GM18951 (cell line): ENCODE measurements at regions not wholly inside any gene's neighbourhood (a gene's known extent, or its start where the extent isn't known, plus 50 kb on each side); places are given as distances from the start of the nearest gene placed in this dataset.

Experiments used
- POLR2A ChIP-seq: IDR thresholded peaks from 4 replicates; pipeline ENCODE4 v1.6.1; 2011; ENCODE audit warnings: mild to moderate bottlenecking; ENCODE audit not compliant: insufficient read length, insufficient read depth; ENCODE audit errors: extremely low read depth
- in situ Hi-C: fragments of 300-500 bp; cut with MboI; formaldehyde crosslinking; loops from one replicate; pipeline ENCODE4 v1.12.0; 2022; ENCODE audit warnings: low sequenced_read_pairs, mixed read lengths, inconsistent platforms; ENCODE audit not compliant: unreplicated experiment

- in situ Hi-C loops, result loop anchor here (25.0 kb wide), 1 partner anchor 170 kb away; no protein-coding TSS in a partner anchor
- no peak for TF ChIP-seq POLR2A
Observed at GRCh38 chr2:196291873-196292800, 120.8 kb upstream of the STK17B start.

DNA sequence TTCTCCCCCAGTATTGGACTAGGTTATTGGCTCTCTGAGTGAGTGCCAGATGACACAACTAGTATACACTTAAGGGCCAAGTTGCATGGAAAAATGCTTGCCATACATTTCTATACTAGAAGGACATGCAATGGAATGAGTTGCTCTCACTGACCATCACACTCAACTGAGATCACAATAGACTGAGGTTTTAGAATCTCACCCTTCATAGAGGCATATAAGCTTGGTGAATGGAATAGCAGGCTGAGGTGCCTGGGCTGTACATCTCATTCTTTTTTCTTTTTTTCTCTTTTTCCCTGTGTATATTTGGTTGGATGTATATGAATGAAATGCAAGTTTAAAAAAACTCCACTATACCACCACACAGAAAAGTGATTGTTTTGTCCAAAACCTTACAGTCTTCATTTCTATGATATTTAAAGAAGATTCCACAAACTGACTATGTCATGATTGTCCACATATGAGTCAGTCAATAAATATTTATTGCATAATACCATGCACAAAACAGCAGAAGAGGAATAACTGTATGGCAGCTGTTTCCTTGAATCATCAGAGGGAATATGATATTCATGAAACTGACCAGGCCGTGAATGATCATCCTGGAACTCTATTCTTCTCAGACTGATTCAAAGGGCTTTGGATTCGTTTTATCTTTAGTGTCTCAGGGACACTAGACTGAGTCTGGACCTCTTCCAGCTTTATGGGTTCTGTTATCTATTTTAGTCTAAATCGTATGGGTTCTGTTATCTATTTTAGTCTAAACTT, 122.6 kb upstream of the STK17B start:
- in situ Hi-C loops, result loop anchor here (25.0 kb wide), 1 partner anchor 168 kb away; no protein-coding TSS in a partner anchor
- TF ChIP-seq POLR2A, result no peak

DNA sequence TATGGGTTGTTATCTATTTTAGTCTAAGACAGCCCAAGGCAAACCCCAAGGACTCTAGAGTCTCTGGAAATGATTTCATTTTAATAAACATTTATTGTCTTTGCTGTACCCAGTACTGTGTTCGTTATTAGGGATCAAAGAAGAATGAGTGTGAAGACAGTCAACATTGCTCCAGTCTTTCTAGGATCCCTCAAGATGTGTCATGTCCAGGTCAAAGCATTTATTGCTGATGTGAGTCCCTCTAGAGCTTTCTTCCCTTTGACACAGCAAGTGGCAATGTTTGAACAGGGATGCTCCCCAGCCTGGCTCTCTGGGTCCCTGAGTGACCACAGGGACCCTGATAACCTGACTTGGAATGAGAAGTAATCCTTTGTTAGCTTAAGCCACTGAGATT, 123.1 kb upstream of the STK17B start:
- in situ Hi-C loops, result loop anchor here (25.0 kb wide), 1 partner anchor 168 kb away; no protein-coding TSS in a partner anchor
- no peak for TF ChIP-seq POLR2A

DNA sequence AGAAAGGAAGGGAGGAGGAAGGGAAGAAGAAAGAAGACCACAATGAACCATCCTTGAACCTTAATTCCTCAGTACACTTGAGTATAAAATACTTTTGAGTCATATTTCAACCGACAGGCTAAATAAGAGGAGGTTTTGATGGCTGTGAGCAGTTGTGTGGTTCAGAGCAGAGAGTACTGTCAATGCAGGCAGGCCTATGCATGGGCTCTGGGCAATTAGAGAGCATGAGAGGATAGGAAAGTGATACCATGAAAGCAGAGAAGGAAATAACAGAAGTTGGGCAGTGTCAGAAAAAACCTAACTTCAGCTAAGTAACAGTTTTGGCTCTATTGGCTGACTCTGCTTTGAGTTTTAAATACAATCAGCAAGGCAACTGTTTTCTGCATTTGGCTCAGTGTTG, 123.6 kb upstream of the STK17B start:
- in situ Hi-C loops, result loop anchor here (25.0 kb wide), 1 partner anchor 167 kb away; no protein-coding TSS in a partner anchor
- no peak for TF ChIP-seq POLR2A

DNA sequence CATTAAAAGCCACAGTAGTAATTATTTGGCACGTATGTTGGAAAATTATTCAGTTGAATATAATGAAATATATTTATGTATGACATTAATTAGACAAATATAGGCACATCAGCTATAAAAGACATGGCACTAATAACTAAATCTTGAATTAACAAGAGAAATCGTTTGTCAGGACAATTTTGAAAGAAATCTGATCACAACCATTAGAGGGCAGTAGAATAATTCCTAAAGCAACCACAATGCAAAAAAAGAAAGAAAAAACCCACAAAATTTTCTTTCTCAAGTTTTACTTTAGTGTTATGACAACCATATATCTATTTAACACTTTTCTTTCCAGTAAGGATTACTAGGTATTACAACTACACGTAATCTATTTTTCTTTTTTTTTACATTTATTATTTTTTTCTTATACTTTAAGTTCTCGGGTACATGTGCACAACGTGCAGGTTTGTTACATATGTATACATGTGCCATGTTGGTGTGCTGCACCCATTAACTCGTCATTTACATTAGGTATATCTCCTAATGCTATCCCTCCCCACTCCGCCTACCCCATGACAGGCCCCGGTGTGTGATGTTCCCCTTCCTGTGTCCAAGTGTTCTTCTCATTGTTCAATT, 126.8 kb upstream of the STK17B start:
- in situ Hi-C loops, result loop anchor here (25.0 kb wide), 1 partner anchor 164 kb away; no protein-coding TSS in a partner anchor

GRCh38 chr2:196307775-196308305, 136.5 kb upstream of the STK17B start:
- in situ Hi-C loops, result no loop called here
- no peak for TF ChIP-seq POLR2A

GRCh38 chr2:196309691-196310090, 138.3 kb upstream of the STK17B start:
- no peak for TF ChIP-seq POLR2A
- in situ Hi-C loops, result no loop called here

- no peak for TF ChIP-seq POLR2A
- in situ Hi-C loops, result no loop called here
Observed at GRCh38 chr2:196314157-196314556, 142.8 kb upstream of the STK17B start.

GRCh38 chr2:196314780-196315179, 143.4 kb upstream of the STK17B start:
- in situ Hi-C loops, result no loop called here
- TF ChIP-seq POLR2A, result no peak

GRCh38 chr2:196315388-196316049, 144.1 kb upstream of the STK17B start:
- no peak for TF ChIP-seq POLR2A
- in situ Hi-C loops, result no loop called here

- no peak for TF ChIP-seq POLR2A
- in situ Hi-C loops, result no loop called here
Observed at GRCh38 chr2:196316050-196316430, 144.7 kb upstream of the STK17B start.

- in situ Hi-C loops, result no loop called here
Observed at GRCh38 chr2:196318517-196319377, 147.4 kb upstream of the STK17B start.

More at GRCh38 chr2:196318517-196319377, 147.4 kb upstream of the STK17B start:
- TF ChIP-seq POLR2A, result no peak
